ENCODE measurements at regions not wholly inside any gene's neighbourhood (a gene's known extent, or its start where the extent isn't known, plus 50 kb on each side); places are given as distances from the start of the nearest gene placed in this dataset.

- TF ChIP-seq POLR2AphosphoS5 (IDR thresholded peaks at IDR 0.05), result no peak
- TF ChIP-seq POLR2A (IDR thresholded peaks at IDR 0.05), result no peak
- TF ChIP-seq CTCF (IDR thresholded peaks at IDR 0.05), result no peak
- no peak for TF ChIP-seq EP300 (IDR thresholded peaks at IDR 0.05; ENCODE audit: low read depth)
Observed at GRCh38 chr2:43088143-43089073, 138.0 kb downstream of the ZFP36L2 start.

Data from transverse colon (tissue), 4 donors.